Suprapubic skin (tissue), 4 donors: ENCODE measurements at regions not wholly inside any gene's neighbourhood (a gene's known extent, or its start where the extent isn't known, plus 50 kb on each side); places are given as distances from the start of the nearest gene placed in this dataset.

Experiments
- DNase-seq, 2 donors: peaks; one replicate each; pipeline ENCODE4 v3.0.0-alpha.2; 2019; ENCODE audit warnings: low spot score in 2 of 2
- H3K27ac ChIP-seq: fragments of 200-600 bp; sonication (generic); one replicate; pipeline ENCODE4 v1.5.1; 2019
- H3K27me3 ChIP-seq: fragments of 200-600 bp; sonication (generic); one replicate; pipeline ENCODE4 v1.5.1; 2019
- H3K36me3 ChIP-seq: fragments of 200-600 bp; sonication (generic); one replicate; pipeline ENCODE4 v1.5.1; 2019
- H3K4me1 ChIP-seq: fragments of 200-600 bp; sonication (generic); one replicate; pipeline ENCODE4 v1.5.1; 2019
- H3K4me3 ChIP-seq: fragments of 200-600 bp; sonication (generic); one replicate; pipeline ENCODE4 v1.5.1; 2019; ENCODE audit warnings: mild to moderate bottlenecking
- H3K9me3 ChIP-seq: fragments of 200-600 bp; sonication (generic); one replicate; pipeline ENCODE4 v1.5.1; 2019
- CTCF ChIP-seq, 2 donors: fragments of 200-600 bp in 1 of 2; fragments of 450-650 bp in 1 of 2; sonication (generic) in 1 of 2; IDR thresholded peaks; one replicate each; pipeline ENCODE4 v1.5.1; 2016 to 2019; ENCODE audit warnings: antibody characterized with exemption in 2 of 2, mild to moderate bottlenecking in 1 of 2, moderate library complexity in 1 of 2
- EP300 ChIP-seq: sonication (generic); formaldehyde crosslinking; IDR thresholded peaks from one replicate; pipeline ENCODE4 v1.6.1; 2017; ENCODE audit warnings: antibody characterized with exemption
- POLR2A ChIP-seq, 2 donors: fragments of 450-650 bp; IDR thresholded peaks; one replicate each; pipeline ENCODE4 v1.6.1; 2017; ENCODE audit warnings: antibody characterized with exemption in 2 of 2, mild to moderate bottlenecking in 2 of 2, moderate library complexity in 2 of 2
- POLR2AphosphoS5 ChIP-seq, 3 donors: sonication (generic); formaldehyde crosslinking; IDR thresholded peaks; one replicate each; pipeline ENCODE4 v1.6.1; 2017; ENCODE audit warnings: antibody characterized with exemption in 3 of 3
- WGBS: methylation state at CpG from one replicate; pipeline ENCODE4 v1.1.5; 2018; 5-methylcytosine and 5-hydroxymethylcytosine counted together

GRCh38 chr13:74562381-74562780 lies 428.2 kb upstream of the KLF12 start:
- WGBS: 89% methylated on average over 1 of the region's 1 CpG
- TF ChIP-seq EP300: no peak
- TF ChIP-seq POLR2AphosphoS5 (IDR thresholded peaks at IDR 0.05): no peak
- TF ChIP-seq POLR2A (IDR thresholded peaks at IDR 0.05): no peak
- TF ChIP-seq CTCF (IDR thresholded peaks at IDR 0.05): no peak
- Histone ChIP-seq H3K9me3 (no peaks in the 10 kb centered on the region), H3K27ac (no peak overlapping the region), H3K27me3 (no peaks in the 10 kb centered on the region), H3K4me3 (no peak overlapping the region), H3K36me3 (no peaks in the 10 kb centered on the region), H3K4me1 (no peaks in the 10 kb centered on the region)
- DNase-seq: no peak

DNA sequence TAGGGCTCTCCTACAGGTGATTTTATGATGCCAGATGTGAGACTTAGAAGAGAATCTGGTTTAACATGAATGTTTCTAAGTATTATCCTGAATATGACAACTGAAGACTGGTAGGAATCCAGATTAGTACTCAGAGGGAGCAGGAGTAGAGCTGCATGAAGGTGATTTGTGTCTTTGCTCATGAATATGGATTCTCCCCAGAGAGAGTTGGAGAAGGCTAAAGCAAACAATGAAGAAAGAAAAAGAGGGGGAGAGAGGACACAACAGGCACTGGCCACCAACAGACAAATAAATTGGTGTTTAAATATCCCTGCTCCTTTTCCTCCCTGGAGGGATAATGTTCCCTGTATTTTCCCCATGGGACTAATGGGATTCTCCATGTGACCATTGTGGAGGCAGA lies 427.0 kb upstream of the KLF12 start:
- Histone ChIP-seq H3K27me3 (no peaks in the 10 kb centered on the region), H3K4me1 (no peaks in the 10 kb centered on the region), H3K27ac (no peak overlapping the region), H3K4me3 (no peak overlapping the region), H3K36me3 (no peaks in the 10 kb centered on the region), H3K9me3 (no peaks in the 10 kb centered on the region)
- TF ChIP-seq POLR2AphosphoS5 (IDR thresholded peaks at IDR 0.05) (no peak), EP300 (no peak), CTCF (IDR thresholded peaks at IDR 0.05) (no peak), POLR2A (IDR thresholded peaks at IDR 0.05) (no peak)
- no peak for DNase-seq

DNA sequence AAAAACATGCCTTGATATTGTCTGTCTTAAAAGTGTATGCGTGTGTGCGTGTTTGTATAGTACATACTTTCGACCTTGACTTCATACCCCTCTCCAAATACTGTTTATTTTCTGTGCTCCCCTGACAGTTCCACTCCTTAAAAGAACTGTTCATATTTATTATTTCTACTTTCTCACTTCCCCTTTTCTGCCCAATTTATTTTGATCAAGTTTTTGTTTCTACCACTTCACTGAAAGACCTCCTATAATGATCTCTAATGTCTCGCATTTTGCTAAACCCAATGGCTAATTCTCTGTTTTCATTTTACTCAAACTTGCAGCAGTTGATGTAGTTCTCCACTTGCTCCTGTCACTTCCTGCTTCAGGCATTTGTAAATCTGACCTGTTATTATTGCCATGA lies 426.1 kb upstream of the KLF12 start:
- Histone ChIP-seq H3K4me1 (no peaks in the 10 kb centered on the region), H3K27ac (no peak overlapping the region), H3K36me3 (no peaks in the 10 kb centered on the region), H3K4me3 (no peak overlapping the region), H3K27me3 (no peaks in the 10 kb centered on the region), H3K9me3 (no peaks in the 10 kb centered on the region)
- TF ChIP-seq EP300 (no peak), POLR2AphosphoS5 (IDR thresholded peaks at IDR 0.05) (no peak), POLR2A (IDR thresholded peaks at IDR 0.05) (no peak), CTCF (IDR thresholded peaks at IDR 0.05) (no peak)
- DNase-seq: no peak
- WGBS: 98% methylated on average over 4 of the region's 4 CpGs

DNA sequence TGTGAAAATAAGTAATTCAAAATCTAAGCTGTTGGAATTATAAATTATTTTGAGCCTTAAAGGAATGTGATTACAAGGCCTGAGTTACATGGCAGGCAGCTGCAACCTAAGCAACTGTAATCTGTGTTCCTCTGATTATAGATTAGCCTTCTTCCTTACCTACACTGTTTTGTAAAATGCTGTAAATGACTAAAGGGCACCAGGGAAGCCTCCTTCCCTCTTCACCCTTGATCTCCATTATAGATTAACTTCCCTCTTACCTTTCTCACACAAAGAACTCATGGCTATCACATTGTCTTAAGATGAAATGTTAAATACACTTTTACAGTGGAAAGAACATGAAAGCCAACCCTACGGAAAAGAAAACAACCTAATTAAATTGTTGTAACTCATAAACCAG lies 423.7 kb upstream of the KLF12 start:
- Histone ChIP-seq H3K4me1 (no peaks in the 10 kb centered on the region), H3K27me3 (no peaks in the 10 kb centered on the region), H3K9me3 (no peaks in the 10 kb centered on the region), H3K36me3 (no peaks in the 10 kb centered on the region), H3K27ac (no peak overlapping the region), H3K4me3 (no peak overlapping the region)
- WGBS: 89% methylated on average over 1 of the region's 1 CpG
- no peak for DNase-seq
- TF ChIP-seq EP300 (no peak), CTCF (IDR thresholded peaks at IDR 0.05) (no peak), POLR2A (IDR thresholded peaks at IDR 0.05) (no peak), POLR2AphosphoS5 (IDR thresholded peaks at IDR 0.05) (no peak)

- Histone ChIP-seq H3K4me1 (no peaks in the 10 kb centered on the region), H3K36me3 (no peaks in the 10 kb centered on the region), H3K27ac (no peak overlapping the region), H3K27me3 (no peaks in the 10 kb centered on the region), H3K4me3 (no peak overlapping the region), H3K9me3 (no peaks in the 10 kb centered on the region)
- WGBS: 76% methylated on average over 9 of the region's 9 CpGs
- TF ChIP-seq POLR2AphosphoS5 (IDR thresholded peaks at IDR 0.05) (no peak), EP300 (no peak), POLR2A (IDR thresholded peaks at IDR 0.05) (no peak), CTCF (IDR thresholded peaks at IDR 0.05) (no peak)
- no peak for DNase-seq
Observed at GRCh38 chr13:74555651-74556420, 421.6 kb upstream of the KLF12 start.
